ENCODE measurements at regions not wholly inside any gene's neighbourhood (a gene's known extent, or its start where the extent isn't known, plus 50 kb on each side); places are given as distances from the start of the nearest gene placed in this dataset.

- Mint-ChIP-seq H3K27ac (no peak overlapping the region), H3K4me1 (ENCODE audit: low read depth) (no peaks in the 10 kb centered on the region), H3K4me3 (no peak overlapping the region), H3K36me3 (ENCODE audit: low read depth) (no peaks in the 10 kb centered on the region), H3K9me3 (peaks cover 8% of the 10 kb centered on the region), H3K27me3 (peaks cover 4% of the 10 kb centered on the region)
- no peak for DNase-seq
These were observed 151.7 kb upstream of the RTL1 start for GRCh38 chr14:101055106-101055662.

DNA sequence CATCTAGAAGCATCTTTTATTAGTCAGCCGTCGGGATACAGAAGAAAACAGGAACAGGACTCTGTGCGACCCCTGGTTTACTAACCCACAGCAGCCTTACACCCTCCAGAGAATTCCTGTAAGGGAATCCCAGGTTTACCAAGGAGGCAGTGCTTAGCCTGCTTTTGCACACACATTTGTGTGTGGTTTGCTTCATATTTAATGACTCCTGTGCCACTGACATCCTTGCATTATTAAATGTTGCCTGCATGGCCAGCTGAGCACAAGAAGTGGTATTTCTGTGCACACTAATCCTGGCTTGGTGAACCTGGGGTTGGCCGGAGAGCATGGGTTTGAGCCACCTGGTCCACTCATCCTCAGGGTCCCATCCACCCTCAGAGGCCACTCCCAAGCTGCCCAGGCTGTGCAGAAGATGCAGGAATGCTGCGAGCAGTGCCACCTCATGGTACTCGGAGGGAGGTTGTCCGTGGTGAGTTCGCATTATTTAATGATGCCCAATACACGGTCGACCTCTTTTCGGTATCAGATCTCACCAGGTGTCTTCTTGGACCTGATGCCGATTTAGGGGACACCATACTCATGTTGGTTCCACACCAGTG is 152.4 kb upstream of the RTL1 start:
- Mint-ChIP-seq H3K4me3 (no peak overlapping the region), H3K27me3 (peaks cover 2% of the 10 kb centered on the region), H3K9me3 (peaks cover 8% of the 10 kb centered on the region), H3K4me1 (ENCODE audit: low read depth) (no peaks in the 10 kb centered on the region), H3K27ac (no peak overlapping the region), H3K36me3 (ENCODE audit: low read depth) (no peaks in the 10 kb centered on the region)
- DNase-seq, result no peak

DNA sequence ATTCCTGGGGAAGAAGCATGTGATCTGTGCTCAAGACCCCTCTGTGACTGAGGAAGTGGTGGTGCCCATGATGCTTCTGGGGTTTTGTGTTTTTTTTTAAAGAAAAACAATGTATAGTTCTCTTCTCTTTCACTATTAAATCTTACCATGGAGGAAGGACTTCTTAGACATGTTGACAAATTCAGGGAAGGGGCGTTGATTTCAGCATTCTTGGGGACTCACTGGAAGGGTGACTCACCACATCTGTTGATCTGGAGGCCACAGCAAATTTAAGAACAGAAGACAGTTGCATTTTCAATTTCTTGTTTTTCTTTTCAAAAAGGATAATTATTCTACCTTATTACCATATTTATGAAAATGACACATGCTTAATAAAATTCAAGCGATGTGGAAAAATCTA is 152.9 kb upstream of the RTL1 start:
- Mint-ChIP-seq H3K27me3 (peaks cover 5% of the 10 kb centered on the region), H3K27ac (no peak overlapping the region), H3K4me1 (ENCODE audit: low read depth) (no peaks in the 10 kb centered on the region), H3K36me3 (ENCODE audit: low read depth) (no peaks in the 10 kb centered on the region), H3K4me3 (no peak overlapping the region), H3K9me3 (peaks cover 8% of the 10 kb centered on the region)
- no peak for DNase-seq

GRCh38 chr14:101057394-101057793 is 153.9 kb upstream of the RTL1 start:
- Mint-ChIP-seq H3K4me3 (no peak overlapping the region), H3K27ac (no peak overlapping the region), H3K4me1 (ENCODE audit: low read depth) (no peaks in the 10 kb centered on the region), H3K27me3 (peaks cover 5% of the 10 kb centered on the region), H3K36me3 (ENCODE audit: low read depth) (no peaks in the 10 kb centered on the region), H3K9me3 (peaks cover 8% of the 10 kb centered on the region)
- DNase-seq, result no peak

DNA sequence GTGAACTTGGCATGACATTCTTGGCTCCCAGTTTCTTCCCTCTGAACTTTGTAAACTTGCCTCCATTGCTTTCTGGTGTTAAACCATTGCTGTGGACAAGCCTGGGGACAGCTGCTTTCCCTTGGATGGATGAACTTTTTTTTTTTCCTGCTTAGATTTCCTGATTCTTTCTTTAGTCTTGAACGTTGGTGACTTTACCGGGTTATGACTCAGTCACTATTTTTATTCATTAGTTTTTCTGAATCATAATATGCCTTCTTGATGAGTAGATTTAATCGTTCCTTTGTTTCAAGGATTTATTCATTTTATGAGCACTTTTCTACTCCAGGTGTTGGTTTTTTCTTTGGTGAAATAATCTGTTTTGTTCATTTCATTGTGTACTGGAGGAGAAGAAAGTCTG is 155.0 kb upstream of the RTL1 start:
- Mint-ChIP-seq H3K4me3 (no peak overlapping the region), H3K9me3 (peaks cover 8% of the 10 kb centered on the region), H3K36me3 (ENCODE audit: low read depth) (no peaks in the 10 kb centered on the region), H3K27ac (no peak overlapping the region), H3K27me3 (peaks cover 5% of the 10 kb centered on the region), H3K4me1 (ENCODE audit: low read depth) (no peaks in the 10 kb centered on the region)
- no peak for DNase-seq

- H3K36me3 Mint-ChIP-seq (ENCODE audit: low read depth), result no peaks in the 10 kb centered on the region
- no peak for DNase-seq
- peaks cover 5% of the 10 kb centered on the region for H3K27me3 Mint-ChIP-seq
- no peak overlapping the region for H3K27ac Mint-ChIP-seq
- no peaks in the 10 kb centered on the region for H3K4me1 Mint-ChIP-seq (ENCODE audit: low read depth)
- H3K9me3 Mint-ChIP-seq, result peaks cover 8% of the 10 kb centered on the region
- H3K4me3 Mint-ChIP-seq, result no peak overlapping the region
These were observed 156.7 kb upstream of the RTL1 start for GRCh38 chr14:101060171-101060601.

DNA sequence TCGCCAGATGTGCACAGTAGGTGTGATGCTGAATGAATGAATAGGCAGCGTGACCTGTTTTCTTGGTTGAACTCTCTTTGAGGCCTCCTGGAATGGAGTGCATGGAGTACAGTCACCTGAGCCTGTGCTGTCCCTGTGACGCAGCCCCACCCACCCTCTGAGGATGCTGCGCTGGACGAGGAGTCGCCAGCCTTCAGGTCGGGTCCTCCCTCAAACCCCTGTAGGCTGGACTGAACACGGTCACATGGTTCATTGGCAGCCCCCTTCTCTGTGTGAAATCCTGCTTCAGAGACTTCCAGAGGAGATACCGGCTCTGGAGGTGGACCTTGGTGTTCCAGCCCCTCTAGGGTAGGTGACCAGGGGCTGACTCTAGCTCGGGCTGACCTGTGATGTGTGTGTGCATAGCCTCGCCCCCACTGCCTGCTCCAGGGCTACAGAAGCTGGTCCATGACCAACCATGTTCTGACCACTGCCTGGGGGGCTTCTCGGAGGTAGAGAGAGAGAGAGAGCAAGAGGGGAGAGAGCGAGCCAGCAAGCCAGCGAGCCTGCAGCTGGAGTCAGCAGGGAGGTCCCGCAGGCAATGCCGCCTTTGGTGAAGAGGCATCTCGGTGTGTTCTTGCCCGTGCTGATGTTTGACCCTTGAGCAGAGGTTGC is 158.0 kb upstream of the RTL1 start:
- Mint-ChIP-seq H3K36me3 (ENCODE audit: low read depth) (no peaks in the 10 kb centered on the region), H3K27me3 (peaks cover 5% of the 10 kb centered on the region), H3K9me3 (peaks cover 5% of the 10 kb centered on the region), H3K27ac (no peak overlapping the region), H3K4me1 (ENCODE audit: low read depth) (no peaks in the 10 kb centered on the region), H3K4me3 (no peak overlapping the region)
- DNase-seq, result no peak

DNA sequence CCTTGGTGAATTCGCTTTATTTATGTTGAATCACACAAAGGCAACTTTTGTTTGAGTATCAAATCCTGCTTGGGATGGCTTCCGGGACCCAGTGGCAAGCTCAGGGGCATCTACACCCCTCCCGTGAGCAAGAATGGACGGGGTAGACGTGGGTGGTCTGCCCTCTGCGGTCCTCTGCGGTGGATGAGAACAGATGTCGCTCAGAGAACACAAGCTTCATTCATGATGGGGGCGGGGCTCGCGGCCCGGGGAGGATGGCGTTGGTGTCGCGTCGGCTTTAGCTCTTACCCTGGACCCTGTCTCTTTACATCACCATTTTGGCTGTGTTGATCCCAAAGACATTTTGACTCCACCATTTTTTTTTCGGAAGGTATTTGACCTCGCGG is 158.5 kb upstream of the RTL1 start:
- H3K4me3 Mint-ChIP-seq, result no peak overlapping the region
- H3K27ac Mint-ChIP-seq, result no peak overlapping the region
- DNase-seq, result no peak
- peaks cover 5% of the 10 kb centered on the region for H3K9me3 Mint-ChIP-seq
- peaks cover 5% of the 10 kb centered on the region for H3K27me3 Mint-ChIP-seq
- no peaks in the 10 kb centered on the region for H3K36me3 Mint-ChIP-seq (ENCODE audit: low read depth)
- H3K4me1 Mint-ChIP-seq (ENCODE audit: low read depth), result no peaks in the 10 kb centered on the region

- H3K36me3 Mint-ChIP-seq (ENCODE audit: low read depth), result no peaks in the 10 kb centered on the region
- H3K9me3 Mint-ChIP-seq, result peaks cover 5% of the 10 kb centered on the region
- no peak for DNase-seq
- H3K27ac Mint-ChIP-seq, result no peak overlapping the region
- H3K27me3 Mint-ChIP-seq, result peaks cover 5% of the 10 kb centered on the region
- no peak overlapping the region for H3K4me3 Mint-ChIP-seq
- no peaks in the 10 kb centered on the region for H3K4me1 Mint-ChIP-seq (ENCODE audit: low read depth)
These were observed 159.1 kb upstream of the RTL1 start for GRCh38 chr14:101062601-101063000.

GRCh38 chr14:101063121-101063520 is 159.6 kb upstream of the RTL1 start:
- Mint-ChIP-seq H3K27ac (no peak overlapping the region), H3K36me3 (ENCODE audit: low read depth) (no peaks in the 10 kb centered on the region)
- DNase-seq, result no peak

DNA sequence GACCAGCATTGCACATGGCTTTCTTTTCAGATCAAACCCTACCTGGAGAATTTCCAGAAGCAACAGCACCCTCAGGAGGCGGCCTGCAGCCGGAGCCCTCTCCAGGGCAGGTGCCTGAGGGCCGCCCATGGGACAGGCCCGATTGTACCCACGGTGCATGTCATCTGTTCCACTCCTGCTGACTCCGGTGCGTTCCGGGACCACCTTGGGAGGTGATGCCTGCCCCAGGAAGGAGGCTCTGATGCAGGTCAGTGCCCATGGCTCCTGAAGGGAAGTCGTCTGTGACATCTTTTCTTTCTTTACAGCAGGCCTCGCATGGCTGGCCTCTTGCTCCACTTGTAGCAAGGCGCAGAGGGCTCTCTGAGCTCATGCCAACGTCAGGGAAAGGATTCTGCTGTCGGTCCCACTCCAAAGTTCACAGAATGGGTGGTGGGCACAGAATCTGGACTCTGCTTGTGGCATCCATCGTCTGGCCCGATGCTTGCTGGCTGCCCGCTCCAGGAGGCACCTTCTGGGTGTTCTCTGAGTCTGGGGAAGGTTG is 160.7 kb upstream of the RTL1 start:
- no peaks in the 10 kb centered on the region for H3K4me1 Mint-ChIP-seq (ENCODE audit: low read depth)
- H3K36me3 Mint-ChIP-seq (ENCODE audit: low read depth), result no peaks in the 10 kb centered on the region
- DNase-seq, result no peak
- H3K9me3 Mint-ChIP-seq, result no peaks in the 10 kb centered on the region
- H3K27ac Mint-ChIP-seq, result no peak overlapping the region
- H3K4me3 Mint-ChIP-seq, result no peak overlapping the region
- peaks cover 12% of the 10 kb centered on the region for H3K27me3 Mint-ChIP-seq

More at GRCh38 chr14:101063121-101063520, 159.6 kb upstream of the RTL1 start:
- H3K27me3 Mint-ChIP-seq, result peaks cover 10% of the 10 kb centered on the region
- H3K9me3 Mint-ChIP-seq, result peaks cover under 1% of the 10 kb centered on the region
- H3K4me3 Mint-ChIP-seq, result no peak overlapping the region
- no peaks in the 10 kb centered on the region for H3K4me1 Mint-ChIP-seq (ENCODE audit: low read depth)

DNA sequence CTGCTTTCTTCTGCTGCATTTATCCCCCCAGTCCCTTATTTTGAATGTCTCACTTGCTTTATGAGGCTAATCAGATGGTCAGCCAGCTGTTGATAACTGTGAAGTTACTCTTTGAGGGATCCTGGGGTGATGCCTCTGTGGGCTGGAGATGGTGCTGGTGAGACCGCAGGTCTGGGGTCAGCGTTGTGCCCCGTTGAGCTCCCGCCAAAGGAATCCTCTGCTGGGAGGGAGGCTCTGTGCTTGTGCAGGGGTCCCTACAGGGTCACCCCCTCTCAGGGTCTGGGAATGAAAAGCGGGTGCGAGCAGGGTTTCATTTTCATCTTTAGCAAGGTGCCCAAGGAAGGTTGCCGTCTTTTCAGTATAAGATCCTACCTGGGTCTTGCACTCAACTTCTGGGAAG is 161.2 kb upstream of the RTL1 start:
- Mint-ChIP-seq H3K9me3 (no peaks in the 10 kb centered on the region), H3K27me3 (peaks cover 12% of the 10 kb centered on the region), H3K4me1 (ENCODE audit: low read depth) (no peaks in the 10 kb centered on the region), H3K36me3 (ENCODE audit: low read depth) (no peaks in the 10 kb centered on the region), H3K4me3 (no peak overlapping the region), H3K27ac (no peak overlapping the region)
- DNase-seq, result no peak

DNA sequence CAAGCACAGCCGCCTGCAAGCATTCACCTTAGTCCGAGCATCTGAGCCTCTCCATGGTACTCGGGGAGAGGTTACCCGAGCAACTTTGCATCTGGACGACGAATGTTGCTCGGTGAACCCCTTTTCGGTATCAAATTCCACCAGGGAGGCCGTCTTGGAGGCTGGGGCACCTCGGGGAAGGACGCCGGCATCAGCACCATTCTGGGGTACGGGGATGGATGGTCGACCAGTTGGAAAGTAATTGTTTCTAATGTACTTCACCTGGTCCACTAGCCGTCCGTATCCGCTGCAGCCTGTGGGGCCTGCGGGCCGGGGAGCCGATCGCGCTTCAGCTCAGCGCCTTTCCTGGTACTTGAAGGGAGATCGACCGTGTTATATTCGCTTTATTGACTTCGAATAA is 161.7 kb upstream of the RTL1 start:
- Mint-ChIP-seq H3K9me3 (no peaks in the 10 kb centered on the region), H3K27me3 (peaks cover 14% of the 10 kb centered on the region), H3K4me3 (no peak overlapping the region), H3K36me3 (ENCODE audit: low read depth) (no peaks in the 10 kb centered on the region), H3K27ac (no peak overlapping the region), H3K4me1 (ENCODE audit: low read depth) (no peaks in the 10 kb centered on the region)
- DNase-seq, result peak; percentile 9

DNA sequence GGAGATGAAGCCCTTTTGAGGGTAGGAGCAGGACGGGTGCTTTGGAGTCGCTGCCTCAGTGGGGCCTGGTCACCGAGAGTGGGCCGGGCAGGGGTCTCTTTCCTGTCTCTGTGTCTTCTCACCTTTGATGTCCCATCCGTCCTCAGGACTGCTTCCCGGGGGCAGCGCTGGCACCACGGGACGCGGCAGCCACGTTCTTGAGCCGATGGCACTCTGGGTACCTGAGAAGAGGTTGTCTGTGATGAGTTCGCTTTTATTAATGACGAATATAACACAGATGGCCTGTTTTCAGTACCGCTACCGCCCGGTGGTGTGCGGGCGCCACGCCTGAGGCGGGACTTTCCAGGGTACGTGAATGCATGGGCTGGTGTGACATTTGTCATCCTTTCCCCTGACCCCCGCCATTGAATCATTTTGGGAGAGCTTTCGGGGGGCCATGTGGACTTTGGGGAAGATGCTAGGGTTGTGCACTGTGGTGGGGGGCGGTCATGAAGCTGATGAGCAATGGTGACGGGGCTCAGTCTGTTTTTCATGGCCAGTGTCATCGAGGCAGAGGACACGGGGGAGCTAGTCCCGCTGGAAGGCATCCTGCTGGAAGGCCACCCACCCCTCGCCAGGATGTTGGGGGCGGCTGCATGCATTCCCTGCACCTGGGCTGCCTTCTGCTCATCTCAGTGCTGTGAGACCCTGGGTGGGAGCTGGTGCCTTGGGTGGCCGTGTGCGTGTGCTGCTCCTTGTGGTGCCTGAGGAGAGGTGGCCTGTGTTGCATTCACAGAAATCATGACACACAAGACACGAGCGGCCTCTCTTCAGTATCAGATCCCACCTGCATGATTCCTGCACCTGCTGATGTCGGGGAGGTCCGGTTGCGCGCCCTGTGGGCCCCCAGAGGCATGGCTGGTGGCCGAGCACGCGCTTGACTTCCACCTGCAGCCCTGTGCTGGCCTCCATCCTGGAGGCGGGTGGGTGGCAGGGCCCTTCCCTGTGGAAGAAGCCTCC is 162.5 kb upstream of the RTL1 start:
- Mint-ChIP-seq H3K4me3 (no peak overlapping the region), H3K9me3 (no peaks in the 10 kb centered on the region), H3K27ac (no peak overlapping the region), H3K27me3 (peaks cover 15% of the 10 kb centered on the region), H3K36me3 (ENCODE audit: low read depth) (no peaks in the 10 kb centered on the region), H3K4me1 (ENCODE audit: low read depth) (no peaks in the 10 kb centered on the region)
- DNase-seq, result peak; percentile 13
